ENCODE measurements at regions not wholly inside any gene's neighbourhood (a gene's known extent, or its start where the extent isn't known, plus 50 kb on each side); places are given as distances from the start of the nearest gene placed in this dataset.

GRCh38 chr14:105818712-105819005 is 292.3 kb downstream of the TMEM121 start:
- Histone ChIP-seq H3K4me3 (ENCODE audit: low read length) (no peak overlapping the region), H3K36me3 (ENCODE audit: control insufficient read depth, low read length) (peaks cover 8% of the 10 kb centered on the region; the same call in 1 of the 2 replicates), H3K27ac (ENCODE audit: low read depth, low read length) (no peak overlapping the region), H3K4me2 (ENCODE audit: low read length) (no peak overlapping the region), H3K4me1 (ENCODE audit: control insufficient read depth, low read length) (no peaks in the 10 kb centered on the region), H4K20me1 (ENCODE audit: control insufficient read depth, insufficient read depth, low read depth, low read length) (no peaks in the 10 kb centered on the region), H3K9me2 (replicated peaks; ENCODE audit: control insufficient read depth, low read length) (no peaks in the 10 kb centered on the region), H3K9me3 (ENCODE audit: control insufficient read depth, insufficient read depth, low read length) (no peaks in the 10 kb centered on the region), H3K79me2 (ENCODE audit: control insufficient read depth, low read length) (no peaks in the 10 kb centered on the region), H3F3A (ENCODE audit: control insufficient read depth, insufficient read depth) (no peaks in the 10 kb centered on the region), H3K27me3 (ENCODE audit: control insufficient read depth, low read length) (no peaks in the 10 kb centered on the region)
- TF ChIP-seq EZH2phosphoT487 (IDR thresholded peaks at IDR 0.05; ENCODE audit: borderline replicate concordance, low read length) = no peak
- TF ChIP-seq, protein P1, sequence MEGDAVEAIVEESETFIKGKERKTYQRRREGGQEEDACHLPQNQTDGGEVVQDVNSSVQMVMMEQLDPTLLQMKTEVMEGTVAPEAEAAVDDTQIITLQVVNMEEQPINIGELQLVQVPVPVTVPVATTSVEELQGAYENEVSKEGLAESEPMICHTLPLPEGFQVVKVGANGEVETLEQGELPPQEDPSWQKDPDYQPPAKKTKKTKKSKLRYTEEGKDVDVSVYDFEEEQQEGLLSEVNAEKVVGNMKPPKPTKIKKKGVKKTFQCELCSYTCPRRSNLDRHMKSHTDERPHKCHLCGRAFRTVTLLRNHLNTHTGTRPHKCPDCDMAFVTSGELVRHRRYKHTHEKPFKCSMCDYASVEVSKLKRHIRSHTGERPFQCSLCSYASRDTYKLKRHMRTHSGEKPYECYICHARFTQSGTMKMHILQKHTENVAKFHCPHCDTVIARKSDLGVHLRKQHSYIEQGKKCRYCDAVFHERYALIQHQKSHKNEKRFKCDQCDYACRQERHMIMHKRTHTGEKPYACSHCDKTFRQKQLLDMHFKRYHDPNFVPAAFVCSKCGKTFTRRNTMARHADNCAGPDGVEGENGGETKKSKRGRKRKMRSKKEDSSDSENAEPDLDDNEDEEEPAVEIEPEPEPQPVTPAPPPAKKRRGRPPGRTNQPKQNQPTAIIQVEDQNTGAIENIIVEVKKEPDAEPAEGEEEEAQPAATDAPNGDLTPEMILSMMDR (IDR thresholded peaks at IDR 0.05; ENCODE audit: low read depth, low read length, poor library complexity, severe bottlenecking) = no peak

GRCh38 chr14:105830171-105830570 is 303.8 kb downstream of the TMEM121 start:
- no peaks in the 10 kb centered on the region for H3K9me3 ChIP-seq (ENCODE audit: control insufficient read depth, insufficient read depth, low read length)
- H3K4me3 ChIP-seq (ENCODE audit: low read length) = no peak overlapping the region
- H4K20me1 ChIP-seq (ENCODE audit: control insufficient read depth, insufficient read depth, low read depth, low read length) = no peaks in the 10 kb centered on the region
- no peaks in the 10 kb centered on the region for H3K36me3 ChIP-seq (ENCODE audit: control insufficient read depth, low read length)
- H3F3A ChIP-seq (ENCODE audit: control insufficient read depth, insufficient read depth) = no peaks in the 10 kb centered on the region
- H3K4me2 ChIP-seq (ENCODE audit: low read length) = no peak overlapping the region
- no peaks in the 10 kb centered on the region for H3K79me2 ChIP-seq (ENCODE audit: control insufficient read depth, low read length)
- H3K27ac ChIP-seq (ENCODE audit: low read depth, low read length) = no peak overlapping the region
- TF ChIP-seq, protein P1 (IDR thresholded peaks at IDR 0.05; ENCODE audit: low read depth, low read length, poor library complexity, severe bottlenecking) = no peak
- TF ChIP-seq EZH2phosphoT487 (IDR thresholded peaks at IDR 0.05; ENCODE audit: borderline replicate concordance, low read length) = no peak
- H3K9me2 ChIP-seq (replicated peaks; ENCODE audit: control insufficient read depth, low read length) = no peaks in the 10 kb centered on the region
- H3K27me3 ChIP-seq (ENCODE audit: control insufficient read depth, low read length) = no peaks in the 10 kb centered on the region
- H3K4me1 ChIP-seq (ENCODE audit: control insufficient read depth, low read length) = no peaks in the 10 kb centered on the region

GRCh38 chr14:105836160-105836559 is 309.8 kb downstream of the TMEM121 start:
- Histone ChIP-seq H3K9me3 (ENCODE audit: control insufficient read depth, insufficient read depth, low read length) (no peaks in the 10 kb centered on the region), H3K36me3 (ENCODE audit: control insufficient read depth, low read length) (no peaks in the 10 kb centered on the region)

More at GRCh38 chr14:105836160-105836559, 309.8 kb downstream of the TMEM121 start:
- Histone ChIP-seq H3K27me3 (ENCODE audit: control insufficient read depth, low read length) (no peaks in the 10 kb centered on the region), H3K4me3 (ENCODE audit: low read length) (no peak overlapping the region), H3K79me2 (ENCODE audit: control insufficient read depth, low read length) (no peaks in the 10 kb centered on the region), H4K20me1 (ENCODE audit: control insufficient read depth, insufficient read depth, low read depth, low read length) (no peaks in the 10 kb centered on the region), H3F3A (ENCODE audit: control insufficient read depth, insufficient read depth) (no peaks in the 10 kb centered on the region), H3K9me2 (replicated peaks; ENCODE audit: control insufficient read depth, low read length) (no peaks in the 10 kb centered on the region), H3K4me2 (ENCODE audit: low read length) (no peak overlapping the region), H3K4me1 (ENCODE audit: control insufficient read depth, low read length) (no peaks in the 10 kb centered on the region), H3K27ac (ENCODE audit: low read depth, low read length) (no peak overlapping the region)
- no peak for TF ChIP-seq EZH2phosphoT487 (IDR thresholded peaks at IDR 0.05; ENCODE audit: borderline replicate concordance, low read length)
- TF ChIP-seq, protein P1 (IDR thresholded peaks at IDR 0.05; ENCODE audit: low read depth, low read length, poor library complexity, severe bottlenecking) = no peak

Measured in DOHH2 (cell line).